SJCRH30 (cell line): ENCODE measurements at regions not wholly inside any gene's neighbourhood (a gene's known extent, or its start where the extent isn't known, plus 50 kb on each side); places are given as distances from the start of the nearest gene placed in this dataset.

ENCODE experiments used
- DNase-seq, 2 experiments: peaks; one replicate each; pipeline ENCODE4 v3.0.0-alpha.2; 2015 to 2020
- H3K27ac ChIP-seq: fragments of 250-450 bp; sonication (Bioruptor Pico); 2 replicates; pipeline ENCODE4 v1.5.1; 2020; ENCODE audit warnings: mild to moderate bottlenecking, moderate library complexity
- H3K27me3 ChIP-seq: fragments of 250-450 bp; sonication (Bioruptor Pico); 2 replicates; pipeline ENCODE4 v1.5.1; 2020; ENCODE audit warnings: mild to moderate bottlenecking, moderate library complexity
- H3K36me3 ChIP-seq: fragments of 250-450 bp; sonication (Bioruptor Pico); 2 replicates; pipeline ENCODE4 v1.5.1; 2020; ENCODE audit warnings: mild to moderate bottlenecking, moderate library complexity
- H3K4me1 ChIP-seq: fragments of 250-450 bp; sonication (Bioruptor Pico); 2 replicates; pipeline ENCODE4 v1.5.1; 2020; ENCODE audit warnings: mild to moderate bottlenecking, moderate library complexity
- H3K4me3 ChIP-seq: fragments of 250-450 bp; sonication (Bioruptor Pico); 2 replicates; pipeline ENCODE4 v1.5.1; 2020; ENCODE audit warnings: mild to moderate bottlenecking, moderate library complexity
- H3K9me3 ChIP-seq: fragments of 250-450 bp; sonication (Bioruptor Pico); replicated peaks from 2 replicates; pipeline ENCODE4 v1.5.1; 2020; ENCODE audit warnings: mild to moderate bottlenecking, moderate library complexity

GRCh38 chr11:122234257-122234656, 118.2 kb upstream of the BLID start:
- no peak overlapping the region for H3K4me3 ChIP-seq
- H3K27me3 ChIP-seq, result no peaks in the 10 kb centered on the region
- peaks cover 26% of the 10 kb centered on the region for H3K4me1 ChIP-seq
- H3K27ac ChIP-seq, result no peak overlapping the region
- no peak for DNase-seq
- no peaks in the 10 kb centered on the region for H3K36me3 ChIP-seq
- H3K9me3 ChIP-seq, result no peaks in the 10 kb centered on the region

GRCh38 chr11:122232985-122233384, 117.0 kb upstream of the BLID start:
- no peak for DNase-seq
- Histone ChIP-seq H3K4me1 (peaks cover 32% of the 10 kb centered on the region), H3K36me3 (no peaks in the 10 kb centered on the region), H3K9me3 (no peaks in the 10 kb centered on the region), H3K27me3 (no peaks in the 10 kb centered on the region), H3K4me3 (no peak overlapping the region), H3K27ac (no peak overlapping the region)

- no peaks in the 10 kb centered on the region for H3K36me3 ChIP-seq
- H3K27ac ChIP-seq, result no peak overlapping the region
- no peaks in the 10 kb centered on the region for H3K9me3 ChIP-seq
- peaks cover 34% of the 10 kb centered on the region for H3K4me1 ChIP-seq
- DNase-seq, result no peak
- H3K4me3 ChIP-seq, result no peak overlapping the region
- no peaks in the 10 kb centered on the region for H3K27me3 ChIP-seq
Observed at GRCh38 chr11:122230385-122230755, 114.4 kb upstream of the BLID start.

GRCh38 chr11:122229481-122230384, 113.7 kb upstream of the BLID start:
- Histone ChIP-seq H3K4me1 (peaks cover 31% of the 10 kb centered on the region), H3K9me3 (no peaks in the 10 kb centered on the region), H3K36me3 (no peaks in the 10 kb centered on the region), H3K27ac (peak overlapping the region; percentile 44), H3K4me3 (no peak overlapping the region), H3K27me3 (no peaks in the 10 kb centered on the region)
- peak in 1 of 2 experiments; percentile 45 for DNase-seq

- Histone ChIP-seq H3K36me3 (no peaks in the 10 kb centered on the region), H3K9me3 (no peaks in the 10 kb centered on the region), H3K27me3 (no peaks in the 10 kb centered on the region), H3K4me3 (no peak overlapping the region), H3K4me1 (peaks cover 31% of the 10 kb centered on the region), H3K27ac (peak overlapping the region; percentile 44)
- peak; percentile 20 to 49 for DNase-seq
Observed at GRCh38 chr11:122229078-122229477, 113.1 kb upstream of the BLID start.

- peak; percentile 79 to 93 for DNase-seq
- Histone ChIP-seq H3K4me1 (peaks cover 31% of the 10 kb centered on the region), H3K27me3 (no peaks in the 10 kb centered on the region), H3K9me3 (no peaks in the 10 kb centered on the region), H3K36me3 (no peaks in the 10 kb centered on the region), H3K4me3 (no peak overlapping the region), H3K27ac (peak overlapping the region; percentile 69)
Observed at GRCh38 chr11:122226810-122227379, 110.9 kb upstream of the BLID start.

- no peak overlapping the region for H3K4me3 ChIP-seq
- H3K27ac ChIP-seq, result no peak overlapping the region
- no peak for DNase-seq
- no peaks in the 10 kb centered on the region for H3K27me3 ChIP-seq
- H3K4me1 ChIP-seq, result peaks cover 30% of the 10 kb centered on the region
- no peaks in the 10 kb centered on the region for H3K9me3 ChIP-seq
- no peaks in the 10 kb centered on the region for H3K36me3 ChIP-seq
Observed at GRCh38 chr11:122224867-122225266, 108.9 kb upstream of the BLID start.

- Histone ChIP-seq H3K4me3 (no peak overlapping the region), H3K9me3 (no peaks in the 10 kb centered on the region), H3K36me3 (no peaks in the 10 kb centered on the region), H3K4me1 (peaks cover 16% of the 10 kb centered on the region), H3K27me3 (no peaks in the 10 kb centered on the region), H3K27ac (no peak overlapping the region)
- no peak for DNase-seq
Observed at GRCh38 chr11:122220321-122220720, 104.3 kb upstream of the BLID start.

GRCh38 chr11:122219791-122220190, 103.8 kb upstream of the BLID start:
- Histone ChIP-seq H3K36me3 (no peaks in the 10 kb centered on the region), H3K27ac (no peak overlapping the region), H3K4me1 (peaks cover 18% of the 10 kb centered on the region), H3K27me3 (no peaks in the 10 kb centered on the region), H3K9me3 (no peaks in the 10 kb centered on the region), H3K4me3 (no peak overlapping the region)
- no peak for DNase-seq

- Histone ChIP-seq H3K4me1 (peaks cover 18% of the 10 kb centered on the region), H3K36me3 (no peaks in the 10 kb centered on the region), H3K27me3 (no peaks in the 10 kb centered on the region), H3K9me3 (no peaks in the 10 kb centered on the region), H3K27ac (peak overlapping the region; percentile 15; the same call in 1 of the 2 replicates), H3K4me3 (no peak overlapping the region)
- DNase-seq, result peak; percentile 68 to 87
Observed at GRCh38 chr11:122215244-122215992, 99.4 kb upstream of the BLID start.

GRCh38 chr11:122214567-122214966, 98.6 kb upstream of the BLID start:
- H3K4me3 ChIP-seq, result no peak overlapping the region
- no peak overlapping the region for H3K27ac ChIP-seq
- H3K4me1 ChIP-seq, result peaks cover 26% of the 10 kb centered on the region
- H3K9me3 ChIP-seq, result no peaks in the 10 kb centered on the region
- no peaks in the 10 kb centered on the region for H3K36me3 ChIP-seq
- DNase-seq, result no peak
- H3K27me3 ChIP-seq, result no peaks in the 10 kb centered on the region

GRCh38 chr11:122214080-122214479, 98.1 kb upstream of the BLID start:
- Histone ChIP-seq H3K4me1 (peaks cover 27% of the 10 kb centered on the region), H3K9me3 (no peaks in the 10 kb centered on the region), H3K36me3 (no peaks in the 10 kb centered on the region), H3K27me3 (no peaks in the 10 kb centered on the region), H3K4me3 (no peak overlapping the region), H3K27ac (no peak overlapping the region)
- no peak for DNase-seq

GRCh38 chr11:122213171-122213570, 97.2 kb upstream of the BLID start:
- Histone ChIP-seq H3K4me3 (no peak overlapping the region), H3K27ac (no peak overlapping the region), H3K4me1 (peaks cover 27% of the 10 kb centered on the region), H3K27me3 (no peaks in the 10 kb centered on the region), H3K36me3 (no peaks in the 10 kb centered on the region), H3K9me3 (no peaks in the 10 kb centered on the region)
- no peak for DNase-seq

GRCh38 chr11:122210367-122210997, 94.5 kb upstream of the BLID start:
- Histone ChIP-seq H3K27ac (no peak overlapping the region), H3K4me3 (no peak overlapping the region), H3K4me1 (peaks cover 21% of the 10 kb centered on the region), H3K9me3 (no peaks in the 10 kb centered on the region), H3K36me3 (no peaks in the 10 kb centered on the region), H3K27me3 (no peaks in the 10 kb centered on the region)
- no peak for DNase-seq
